Inflammatory macrophage treated with lipopolysaccharide for 1 hour (primary cell): ENCODE measurements at regions not wholly inside any gene's neighbourhood (a gene's known extent, or its start where the extent isn't known, plus 50 kb on each side); places are given as distances from the start of the nearest gene placed in this dataset.

Experiments used
- DNase-seq, 2 donors: peaks; one replicate each; pipeline ENCODE4 v3.0.0-alpha.2; 2020 to 2022

DNA sequence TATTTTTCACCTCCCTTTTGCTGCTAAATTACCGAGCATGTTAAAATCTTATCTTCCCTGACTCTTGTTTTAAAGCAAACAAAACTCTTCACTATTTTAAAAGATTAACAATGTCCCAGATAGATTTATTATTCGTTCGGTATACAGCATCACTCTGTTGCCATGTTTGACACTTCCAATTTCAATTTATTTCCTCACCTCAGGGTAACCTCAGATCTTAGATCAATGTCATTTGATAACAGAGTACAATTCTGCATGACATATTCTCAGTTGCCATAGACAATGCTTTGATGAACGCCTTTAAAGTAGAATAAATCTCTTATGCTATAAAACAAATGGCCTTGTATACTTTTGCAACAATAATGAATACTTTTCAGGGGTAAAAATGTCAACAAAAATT is 1078.1 kb upstream of the IGFBP7 start:
- DNase-seq = no peak

DNA sequence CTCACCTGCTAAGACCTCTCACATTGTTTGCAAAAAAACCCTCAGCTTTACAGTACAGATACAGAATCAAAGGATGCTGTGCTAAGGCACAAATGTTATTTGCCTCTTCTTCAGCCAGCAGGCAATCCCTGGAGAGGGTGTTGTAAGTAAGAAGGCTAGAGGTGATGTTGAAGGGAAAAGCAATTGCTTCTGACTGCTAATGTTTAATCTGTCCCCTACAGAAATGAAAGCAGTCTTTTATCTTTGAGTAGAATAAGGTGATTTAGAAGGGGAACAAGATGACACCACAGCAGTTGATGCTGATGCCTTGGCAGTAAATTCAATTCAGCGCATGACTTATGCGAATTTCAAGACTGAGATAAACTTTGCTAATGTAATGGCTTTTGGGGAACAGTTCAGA is 1064.8 kb upstream of the IGFBP7 start:
- DNase-seq = no peak

DNA sequence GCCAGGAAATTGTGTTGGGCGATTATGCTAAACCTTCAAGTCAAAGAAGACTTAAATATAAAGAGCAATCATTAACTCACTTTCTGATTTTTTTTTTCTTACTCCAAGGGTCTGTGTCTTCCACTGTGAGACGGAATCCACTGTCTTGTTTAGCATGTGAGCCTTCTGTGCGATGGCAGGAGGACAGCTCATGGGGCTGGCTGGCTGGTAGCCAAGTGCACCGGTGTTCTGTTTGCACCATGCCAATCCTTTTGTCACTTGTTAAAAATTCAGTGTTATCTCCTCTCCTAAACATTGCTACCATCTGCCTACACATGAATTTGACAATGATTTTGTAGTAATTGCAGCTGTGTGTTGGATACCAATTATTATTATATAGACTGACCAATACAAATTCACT is 1056.3 kb upstream of the IGFBP7 start:
- DNase-seq = no peak

DNA sequence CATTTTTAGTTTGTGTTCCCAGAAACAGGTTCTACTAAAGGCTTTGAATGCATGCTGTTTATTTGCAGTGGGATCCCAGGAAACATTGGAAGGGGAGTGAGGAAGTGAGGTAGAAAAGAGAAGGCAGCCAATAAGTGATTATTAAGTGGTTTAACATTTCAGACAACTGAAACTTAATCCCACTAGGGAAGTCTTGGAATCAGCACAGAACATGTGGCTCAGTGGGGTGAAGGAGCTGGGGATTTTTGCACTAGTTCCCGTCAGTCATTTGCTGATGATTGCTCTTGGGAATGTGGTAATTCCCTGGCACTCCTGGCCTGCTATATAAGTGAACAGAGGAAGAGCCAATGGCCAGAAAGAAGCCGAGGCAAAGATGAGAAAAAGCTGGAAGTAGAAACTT is 1053.0 kb upstream of the IGFBP7 start:
- DNase-seq = no peak

DNA sequence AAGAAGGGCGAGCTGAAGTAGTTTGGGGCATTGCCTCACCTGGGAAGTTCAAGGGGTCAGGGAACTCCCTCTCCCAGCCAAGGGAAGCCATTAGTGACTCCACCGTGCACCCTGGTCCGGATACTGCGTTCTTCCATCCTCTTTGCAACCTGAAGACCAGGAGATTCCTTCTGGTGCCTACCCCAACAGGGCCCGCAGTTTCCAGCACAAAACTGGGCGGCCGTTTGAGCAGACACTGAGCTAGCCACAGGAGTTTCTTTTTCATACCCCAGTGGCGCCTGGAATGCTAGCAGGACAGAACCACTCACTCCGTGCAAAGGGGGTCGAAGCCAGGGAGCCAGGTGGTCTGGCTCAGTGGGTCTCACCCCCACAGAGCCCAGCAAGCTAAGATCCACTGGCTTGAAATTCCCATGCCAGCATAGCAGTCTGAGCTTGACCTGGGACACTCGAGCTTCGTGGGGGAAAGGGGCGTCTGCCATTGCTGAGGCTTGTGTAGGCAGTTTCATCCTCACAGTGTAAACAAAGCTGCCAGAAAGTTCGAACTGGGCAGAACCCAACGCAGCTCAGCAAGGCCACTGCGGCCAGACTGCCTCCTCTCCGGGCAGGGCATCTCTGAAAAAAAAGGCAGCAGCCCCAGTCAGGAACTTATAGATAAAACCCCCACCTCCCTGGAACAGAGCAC is 1039.4 kb upstream of the IGFBP7 start:
- no peak for DNase-seq

DNA sequence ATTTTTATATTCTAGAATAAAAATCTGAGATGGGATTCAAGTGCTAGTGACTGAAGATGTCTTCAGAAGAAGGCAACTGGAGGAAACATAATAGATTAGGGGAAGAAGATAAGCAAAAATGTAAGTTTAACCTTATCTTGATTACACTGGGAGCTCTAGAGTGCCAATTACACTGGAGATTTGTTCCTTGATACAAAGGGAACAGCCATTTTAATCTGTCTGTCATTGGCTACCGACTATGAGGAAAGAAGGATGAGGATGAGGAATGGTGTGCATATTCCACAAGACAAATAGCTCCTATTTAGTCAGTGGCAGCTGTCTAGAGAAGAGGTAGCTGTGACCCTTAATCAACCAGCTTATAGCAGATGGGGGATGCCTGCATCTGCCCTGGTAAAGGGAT is 1034.5 kb upstream of the IGFBP7 start:
- DNase-seq = no peak

DNA sequence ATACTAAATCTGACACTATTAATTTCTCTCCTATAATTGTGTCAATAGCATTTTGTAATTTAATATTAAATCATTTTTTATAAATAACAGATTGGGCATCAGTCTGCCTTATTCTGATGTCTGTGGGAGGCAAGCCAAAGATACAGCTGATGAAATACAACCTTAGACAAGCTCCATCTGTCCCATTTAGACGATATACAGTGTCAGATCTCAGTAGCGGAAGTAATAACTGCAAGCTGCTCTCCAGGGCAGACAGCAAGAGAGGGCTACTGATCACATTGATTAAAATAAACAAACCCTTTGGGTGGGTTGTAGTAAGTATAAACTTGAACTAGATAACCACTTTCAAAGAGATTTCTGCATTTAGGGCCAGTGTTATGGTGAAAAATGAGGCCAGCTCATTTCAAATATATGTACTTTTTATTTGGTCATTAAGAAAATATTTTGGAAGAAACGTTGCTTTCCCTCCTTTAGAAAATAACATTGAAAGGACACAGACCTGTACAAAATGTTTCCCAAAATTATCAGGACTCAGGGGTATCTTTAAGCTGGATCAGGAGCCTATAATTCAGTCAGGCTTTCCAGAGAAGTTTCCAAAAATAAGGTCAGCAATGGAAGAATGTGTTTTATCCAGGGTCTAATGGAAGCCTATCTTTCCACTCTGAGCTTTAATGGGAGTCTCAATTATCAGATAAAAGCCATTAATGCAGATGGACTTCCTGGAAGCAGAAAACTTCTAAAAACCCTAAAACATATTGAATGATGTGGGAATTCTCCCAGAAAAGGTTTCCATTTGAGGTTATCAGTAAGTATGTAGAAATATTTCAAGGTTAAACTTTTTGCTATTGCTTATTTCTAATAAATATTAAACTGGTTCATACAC is 1028.8 kb upstream of the IGFBP7 start:
- DNase-seq = no peak

DNA sequence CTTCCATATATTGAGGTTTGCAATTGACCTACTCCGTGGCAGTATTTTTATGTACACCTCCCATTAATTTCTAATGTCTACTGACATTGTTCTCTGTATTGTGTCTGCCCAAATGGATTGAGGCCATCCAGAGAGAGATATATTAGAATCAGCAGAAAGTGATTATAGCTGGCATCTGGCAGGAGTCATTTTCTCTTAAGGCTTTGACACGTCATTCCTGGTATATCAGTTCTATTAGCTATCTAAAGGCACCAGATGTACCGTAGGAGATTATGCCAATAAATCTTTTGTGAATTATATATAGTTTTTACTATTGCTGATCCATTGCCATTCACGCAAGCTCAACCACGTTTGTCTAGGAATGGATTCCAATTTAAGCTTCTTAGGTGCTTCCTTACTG is 1026.4 kb upstream of the IGFBP7 start:
- DNase-seq = no peak

DNA sequence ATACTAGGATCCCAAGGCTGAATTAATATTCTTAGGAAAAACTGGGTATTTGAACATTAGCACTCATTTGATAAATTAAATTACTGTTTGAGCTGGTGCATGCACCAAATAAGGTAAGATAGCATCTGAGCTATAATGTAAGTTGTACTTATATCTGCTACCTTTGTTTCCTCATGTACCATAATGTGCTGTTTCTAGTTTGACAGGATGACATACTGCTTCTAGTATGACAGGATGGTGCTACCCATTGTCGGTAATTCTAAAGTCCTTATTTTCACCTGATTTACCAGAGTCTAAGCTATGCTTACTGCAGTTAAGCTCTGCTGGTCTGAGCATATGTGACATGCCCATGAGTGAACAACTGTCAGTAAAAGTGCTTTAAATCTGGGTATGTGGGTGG is 1017.5 kb upstream of the IGFBP7 start:
- no peak for DNase-seq

DNA sequence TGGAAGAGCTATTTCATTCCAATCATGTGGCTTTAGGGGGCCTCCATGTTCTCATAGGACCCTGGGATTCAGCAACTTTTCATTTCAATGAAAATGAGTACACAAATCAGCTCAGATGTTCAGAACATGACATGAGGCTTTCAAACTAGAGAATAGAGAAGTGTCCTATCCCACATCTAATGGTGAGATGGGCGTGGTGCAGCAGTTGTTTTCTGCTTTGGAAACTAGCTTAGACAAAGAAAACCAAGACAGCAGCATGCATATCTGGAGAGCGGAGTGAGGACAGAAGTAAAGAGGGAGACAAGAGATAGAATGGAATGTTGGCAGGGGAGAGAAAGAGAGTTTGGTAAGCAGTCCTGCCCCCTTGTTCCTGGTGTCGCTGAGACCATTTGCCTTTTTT is 1009.1 kb upstream of the IGFBP7 start:
- DNase-seq = no peak

DNA sequence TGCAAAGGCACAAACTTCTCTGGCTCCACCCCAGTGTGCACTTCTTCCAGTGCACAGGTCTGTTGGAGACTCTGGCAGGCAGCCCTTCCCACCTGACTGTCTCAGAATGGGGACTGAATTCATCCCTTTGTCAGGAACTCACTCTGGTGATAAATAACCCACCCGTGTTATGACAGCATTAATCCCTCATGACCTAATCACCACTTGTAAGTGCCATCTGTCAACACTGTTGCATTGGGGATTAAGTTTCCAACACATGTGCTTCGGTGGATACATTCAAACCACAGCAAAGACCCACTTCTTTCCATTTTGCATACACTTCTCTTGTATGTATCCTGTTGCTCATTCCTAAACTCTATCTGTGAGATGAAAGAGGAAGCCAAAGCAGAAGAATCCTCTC is 1002.9 kb upstream of the IGFBP7 start:
- DNase-seq = no peak

DNA sequence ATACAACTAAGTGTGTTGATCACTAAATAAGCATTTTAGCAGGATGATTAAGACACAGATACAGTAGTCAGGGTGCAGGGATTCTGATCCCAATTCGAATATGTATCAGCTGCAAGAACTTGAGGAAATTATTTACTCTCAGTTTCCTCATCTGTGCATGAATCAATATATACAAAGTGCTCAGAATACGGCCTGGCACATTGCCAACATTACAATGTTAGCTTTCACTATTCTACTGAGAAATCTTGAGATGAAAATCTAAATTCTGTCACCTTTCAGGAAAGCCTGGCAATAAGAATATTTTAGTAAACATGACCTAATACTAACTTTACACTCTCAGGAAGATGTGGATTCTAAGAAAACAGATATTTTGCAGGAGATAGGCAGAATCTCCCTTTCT is 1001.6 kb upstream of the IGFBP7 start:
- DNase-seq = no peak

DNA sequence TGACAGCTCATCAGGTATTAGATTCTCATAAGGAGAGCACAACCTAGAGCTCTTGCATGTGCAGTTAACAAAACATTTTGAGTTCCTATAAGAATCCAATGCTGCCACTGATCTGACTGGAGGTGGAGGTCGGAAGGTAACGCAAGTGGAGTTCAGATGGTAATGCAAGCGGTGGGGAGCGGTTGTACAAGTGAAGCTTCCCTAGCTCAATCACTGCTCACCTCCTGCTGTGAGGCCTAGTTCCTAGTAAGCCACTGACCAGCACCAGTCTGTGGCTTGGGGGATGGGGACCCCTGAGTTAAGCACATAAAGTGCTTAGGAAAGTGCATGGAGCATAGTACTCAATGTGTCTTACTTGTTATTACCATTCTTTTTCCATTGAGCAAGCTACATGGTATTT is 983.2 kb upstream of the IGFBP7 start:
- DNase-seq = no peak

DNA sequence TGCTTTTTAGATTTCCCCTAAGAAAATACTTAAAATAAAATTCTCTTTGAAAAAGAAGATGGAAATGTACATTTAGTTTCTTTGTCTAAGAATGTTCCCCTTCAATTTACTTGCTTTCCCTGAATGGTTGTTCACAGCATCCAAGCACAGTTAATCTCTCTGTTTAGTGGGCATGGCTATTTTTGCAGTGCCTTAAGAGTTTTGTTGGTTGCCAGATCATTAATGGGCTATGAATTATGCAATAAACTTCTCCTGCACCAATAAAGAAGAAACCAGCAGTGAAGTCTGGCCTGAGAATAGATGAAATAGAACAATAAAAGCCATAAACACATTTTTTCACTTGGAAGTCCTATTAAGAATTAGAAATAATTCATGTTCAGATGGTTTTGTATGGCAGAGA is 980.4 kb upstream of the IGFBP7 start:
- DNase-seq = no peak

DNA sequence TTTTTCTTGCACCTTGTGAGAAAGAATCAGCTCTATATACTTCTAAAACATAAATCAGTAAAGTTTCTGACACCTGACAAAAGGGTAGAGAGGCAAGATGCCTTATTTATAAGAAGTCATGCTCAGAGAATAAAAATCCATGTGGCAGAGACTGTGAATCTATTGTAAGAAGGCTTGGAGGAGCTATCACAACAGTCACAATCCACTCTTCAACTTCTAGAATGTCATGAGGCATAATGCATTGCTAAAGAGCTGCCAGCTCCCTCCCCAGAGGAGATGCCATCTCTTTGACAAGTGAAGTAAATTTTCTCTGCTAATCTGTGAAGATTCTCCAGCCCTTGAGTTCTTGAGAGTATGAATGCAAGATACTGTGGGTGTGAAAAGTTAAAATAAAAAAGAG is 971.2 kb upstream of the IGFBP7 start:
- DNase-seq = no peak

DNA sequence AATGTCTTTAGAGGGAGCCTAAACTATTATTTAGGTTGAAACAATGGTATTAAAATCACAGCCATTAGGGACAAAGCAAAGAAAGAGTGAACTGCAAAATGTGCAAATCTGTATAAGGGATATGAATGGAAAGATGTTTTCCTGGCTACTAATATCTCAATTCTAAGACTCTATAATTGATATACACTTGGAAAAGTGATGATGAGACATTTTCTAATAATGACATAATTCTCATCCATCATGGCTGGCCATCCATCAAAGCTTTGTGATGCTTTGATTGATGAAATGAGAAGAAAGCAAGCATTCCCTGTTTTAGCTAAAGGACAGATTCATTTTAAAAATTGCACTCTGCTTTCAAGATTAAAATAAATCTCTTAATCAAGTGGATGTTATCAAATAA is 965.5 kb upstream of the IGFBP7 start:
- no peak for DNase-seq

DNA sequence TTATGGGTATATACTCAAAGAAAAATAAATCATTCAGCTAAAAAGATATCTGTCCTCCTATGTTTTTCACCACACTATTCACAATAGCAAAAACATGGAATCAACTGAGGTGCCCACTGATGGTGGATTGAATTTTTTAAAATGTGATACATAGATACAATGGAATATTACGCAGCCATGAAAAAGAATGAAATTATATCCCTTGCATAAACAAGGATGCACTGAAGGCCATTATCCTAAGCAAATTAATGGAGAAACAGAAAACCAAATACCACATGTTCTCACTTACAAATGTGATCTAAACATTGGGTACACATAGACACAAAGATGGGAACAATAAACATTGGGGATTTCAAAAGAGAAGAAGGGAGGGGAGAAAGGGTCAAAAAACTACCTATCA is 964.2 kb upstream of the IGFBP7 start:
- no peak for DNase-seq

DNA sequence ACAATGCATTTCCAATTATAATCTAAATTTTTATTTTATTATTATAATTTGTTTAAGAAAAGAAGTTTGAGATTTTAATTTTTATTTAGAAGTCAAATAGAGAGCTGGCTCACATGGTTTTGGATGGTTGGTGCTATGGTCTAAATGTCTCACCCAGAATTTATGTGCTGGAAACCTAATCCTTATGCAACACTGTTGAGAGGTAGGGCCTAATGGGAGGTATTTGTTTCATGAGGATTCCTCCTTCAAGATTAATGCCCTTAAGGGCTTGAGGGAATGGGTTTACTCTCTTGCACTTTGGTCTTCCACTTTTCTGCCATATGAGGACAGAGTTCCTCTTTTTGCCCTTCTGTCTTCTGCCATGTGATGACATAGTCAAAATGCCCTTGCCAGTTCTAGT is 960.5 kb upstream of the IGFBP7 start:
- no peak for DNase-seq

DNA sequence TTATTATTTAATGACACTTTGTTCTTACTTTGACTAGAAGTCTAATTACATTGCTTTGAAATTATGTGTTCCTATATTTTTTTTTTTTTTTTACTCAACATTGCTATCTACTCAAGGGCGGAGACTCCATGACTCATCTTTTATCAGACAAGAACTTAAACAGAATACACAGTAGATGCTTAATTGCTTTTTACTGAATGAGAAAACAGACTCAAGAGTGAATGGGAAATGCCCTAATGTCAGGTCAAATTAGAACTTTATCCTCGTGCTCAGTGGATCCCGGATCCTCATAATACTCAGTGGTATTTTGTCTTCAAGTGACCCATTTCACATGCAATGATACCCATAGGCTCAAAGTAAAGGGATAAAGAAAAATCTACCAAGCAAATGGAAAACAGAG is 954.5 kb upstream of the IGFBP7 start:
- no peak for DNase-seq

DNA sequence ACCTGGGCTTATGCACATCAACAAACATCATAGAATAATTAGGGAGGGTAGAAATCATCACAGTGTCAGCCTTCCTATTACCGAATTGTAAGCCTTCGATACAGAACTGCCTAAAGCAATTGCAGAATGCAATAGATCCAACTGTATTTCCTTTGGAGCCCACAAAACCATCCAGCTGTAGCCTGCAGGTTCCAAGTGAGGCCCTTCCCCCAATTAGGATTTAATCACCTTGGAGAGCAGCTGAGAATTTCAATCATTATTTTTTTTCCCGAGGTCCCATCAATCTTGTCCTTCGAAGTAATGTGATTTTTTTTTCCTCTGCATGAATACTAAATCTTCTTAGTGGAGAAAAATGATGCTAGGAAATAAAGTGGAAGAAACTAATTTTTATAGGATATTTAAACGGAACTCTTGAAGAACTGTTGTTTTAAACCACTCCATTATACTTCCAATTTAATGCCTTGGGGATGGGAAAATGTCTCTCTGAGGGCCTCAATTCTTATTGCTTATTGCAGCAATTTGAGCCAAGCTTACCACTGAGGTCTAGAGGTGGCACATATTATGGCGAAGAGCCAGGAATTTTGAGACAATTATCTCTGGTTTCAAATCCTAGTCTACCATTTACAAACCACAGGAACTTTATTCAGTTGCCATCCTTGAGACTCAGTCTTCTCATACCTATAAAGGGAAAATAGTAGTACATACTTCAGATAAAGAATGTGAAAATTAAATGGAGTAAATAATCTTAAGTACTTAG is 953.4 kb upstream of the IGFBP7 start:
- DNase-seq = no peak

DNA sequence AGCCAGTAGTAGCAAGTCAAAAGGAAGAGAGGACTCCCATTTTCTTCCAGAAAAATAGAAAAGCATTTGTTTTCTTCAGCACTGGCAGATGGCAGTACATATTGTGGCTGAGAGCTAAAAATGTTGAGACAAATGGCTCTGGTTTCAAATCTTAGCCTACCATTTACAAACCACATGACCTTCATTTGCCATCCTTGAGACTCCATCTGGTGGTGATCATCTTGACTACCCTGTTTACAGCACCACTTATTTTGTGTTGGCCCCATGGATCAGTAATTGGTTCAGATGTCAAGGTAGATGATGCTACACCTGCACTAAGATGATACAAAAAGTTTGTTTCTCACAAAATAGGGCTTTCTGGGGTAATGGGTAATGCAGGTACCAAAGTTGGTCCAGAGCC is 951.8 kb upstream of the IGFBP7 start:
- no peak for DNase-seq

DNA sequence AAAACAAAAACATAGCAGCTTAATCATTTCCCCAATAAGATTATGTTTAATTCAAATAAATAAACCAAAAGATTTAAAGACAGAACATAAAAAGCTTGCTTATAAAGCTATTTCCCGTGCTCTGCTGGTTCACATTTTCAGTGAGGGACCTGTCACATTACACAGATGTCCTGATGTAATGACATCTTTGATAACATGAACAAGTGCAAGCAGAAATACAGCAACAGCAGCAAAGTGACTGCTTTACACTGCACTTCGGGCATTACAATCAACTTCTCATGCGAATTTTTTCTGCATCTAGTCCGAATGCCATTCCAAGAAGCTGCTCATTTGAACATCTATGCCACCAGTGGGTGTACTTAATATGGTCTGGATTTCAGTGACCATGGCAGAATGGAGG is 940.3 kb upstream of the IGFBP7 start:
- no peak for DNase-seq

DNA sequence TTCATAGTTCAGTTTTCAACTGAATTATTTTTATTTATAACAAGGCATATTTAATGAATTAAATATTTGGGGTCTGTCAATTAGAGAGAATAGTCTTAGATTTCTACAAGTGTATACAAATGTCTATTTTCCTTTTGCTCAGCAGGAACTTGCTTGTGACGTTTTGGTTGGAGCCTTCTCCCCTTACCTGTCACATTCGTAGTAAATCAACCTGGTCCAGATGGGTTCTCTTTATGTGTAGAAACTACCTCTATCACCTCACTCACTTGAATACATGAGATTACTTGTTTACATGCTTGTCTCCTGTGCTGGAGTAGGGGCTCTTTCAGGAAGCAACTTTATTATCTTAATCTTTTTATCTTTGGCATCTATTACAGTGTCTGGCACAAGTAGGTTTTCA is 938.3 kb upstream of the IGFBP7 start:
- DNase-seq = no peak

DNA sequence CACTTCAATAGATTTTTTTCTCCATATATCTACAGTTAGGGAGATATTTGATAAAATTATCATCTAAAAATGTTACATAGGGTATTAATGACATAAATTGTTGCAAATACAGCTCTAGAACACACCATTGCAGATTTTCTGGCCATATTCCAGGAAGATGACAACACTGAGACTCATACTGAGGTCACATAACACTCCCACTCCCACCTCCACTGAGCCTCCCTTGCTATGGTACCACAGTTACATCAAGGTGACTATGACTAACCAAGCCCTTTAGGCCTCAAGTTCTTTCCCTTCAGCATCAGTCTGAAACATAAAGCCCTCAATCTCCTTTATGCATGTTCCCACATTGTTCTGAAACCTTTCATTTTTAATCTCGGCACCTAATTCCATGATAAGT is 932.0 kb upstream of the IGFBP7 start:
- DNase-seq = no peak
